Liver (tissue), 8 donors: ENCODE measurements at regions not wholly inside any gene's neighbourhood (a gene's known extent, or its start where the extent isn't known, plus 50 kb on each side); places are given as distances from the start of the nearest gene placed in this dataset.
A peak's percentile ranks its signal among the peaks of the same experiment; 100 is the strongest.
"Not testable (repeated sequence)": the region's sequence is repeated elsewhere in the genome, so short reads cannot be mapped to it uniquely, and the experiment has no call there.

Experiments
- DNase-seq: peaks from one replicate; pipeline ENCODE4 v3.0.0-alpha.2; 2017; ENCODE audit warnings: low spot score
- H3K27ac ChIP-seq, 2 donors: one replicate each; pipeline ENCODE4 v1.7.0; 2013; ENCODE audit warnings: inconsistent platforms in 2 of 2, low read length in 2 of 2, control low read depth in 1 of 2, low read depth in 1 of 2, mild to moderate bottlenecking in 1 of 2
- H3K27me3 ChIP-seq, 4 donors: one replicate each; pipeline versions ENCODE4 v1.6.1 to v1.7.0; 2013; ENCODE audit warnings: low read length in 3 of 4, inconsistent platforms in 1 of 4, mild to moderate bottlenecking in 1 of 4, moderate library complexity in 1 of 4; ENCODE audit not compliant: control insufficient read depth in 4 of 4, insufficient read depth in 4 of 4
- H3K36me3 ChIP-seq, 4 donors: one replicate each; pipeline versions ENCODE4 v1.6.1 to v1.7.0; 2013; ENCODE audit warnings: low read length in 3 of 4, mild to moderate bottlenecking in 3 of 4, low read depth in 1 of 4, moderate library complexity in 1 of 4; ENCODE audit not compliant: control insufficient read depth in 4 of 4, insufficient read depth in 3 of 4
- H3K4me1 ChIP-seq, 4 donors: one replicate each; pipeline versions ENCODE4 v1.6.1 to v1.7.0; 2013; ENCODE audit warnings: low read length in 3 of 4, mild to moderate bottlenecking in 3 of 4, moderate library complexity in 1 of 4; ENCODE audit not compliant: control insufficient read depth in 4 of 4, insufficient read depth in 4 of 4
- H3K4me3 ChIP-seq, 3 donors: one replicate each; pipeline versions ENCODE4 v1.6.1 to v1.7.0; 2013; ENCODE audit warnings: low read length in 3 of 3, control low read depth in 1 of 3, low read depth in 1 of 3, mild to moderate bottlenecking in 1 of 3
- H3K9ac ChIP-seq, 2 donors: one replicate each; pipeline ENCODE4 v1.7.0; 2013; ENCODE audit warnings: low read length in 2 of 2, mild to moderate bottlenecking in 2 of 2, moderate library complexity in 2 of 2, control low read depth in 1 of 2, low read depth in 1 of 2
- H3K9me3 ChIP-seq, 4 donors: one replicate each; pipeline versions ENCODE4 v1.6.1 to v1.7.0; 2013; ENCODE audit warnings: low read length in 3 of 4; ENCODE audit not compliant: control insufficient read depth in 4 of 4
- CTCF ChIP-seq: fragments of 150-350 bp; IDR thresholded peaks from 2 replicates; pipeline ENCODE4 v1.5.1; 2017; ENCODE audit warnings: improper control_type of control experiment, low read depth, low read length; ENCODE audit not compliant: missing input control
- EGR1 ChIP-seq, 2 donors: IDR thresholded peaks; 2 replicates each; pipeline ENCODE4 v1.6.1; 2016 to 2018; ENCODE audit warnings: antibody characterized with exemption in 2 of 2, low read depth in 2 of 2
- FOXA1 ChIP-seq: IDR thresholded peaks from 2 replicates; pipeline ENCODE4 v1.6.1; 2016; ENCODE audit warnings: antibody characterized with exemption
- FOXA2 ChIP-seq: IDR thresholded peaks from 2 replicates; pipeline ENCODE4 v1.6.1; 2016; ENCODE audit warnings: antibody characterized with exemption
- GABPA ChIP-seq, 2 donors: IDR thresholded peaks in 1 of 2; conservative IDR thresholded peaks in 1 of 2; 2 replicates each; pipeline ENCODE4 v1.6.1; 2016; ENCODE audit warnings: antibody characterized with exemption in 2 of 2, mild to moderate bottlenecking in 1 of 2, moderate library complexity in 1 of 2
- HNF4A ChIP-seq, 2 donors: conservative IDR thresholded peaks; 2 replicates each; pipeline ENCODE4 v1.6.1; 2016; ENCODE audit warnings: antibody characterized with exemption in 2 of 2, mild to moderate bottlenecking in 2 of 2
- HNF4G ChIP-seq: IDR thresholded peaks from 2 replicates; pipeline ENCODE4 v1.6.1; 2016; ENCODE audit warnings: antibody characterized with exemption
- JUND ChIP-seq, 2 donors: IDR thresholded peaks; 2 replicates each; pipeline ENCODE4 v1.6.1; 2016; ENCODE audit warnings: antibody characterized with exemption in 2 of 2
- MAX ChIP-seq: IDR thresholded peaks from 2 replicates; pipeline ENCODE4 v1.6.1; 2016; ENCODE audit warnings: antibody characterized with exemption
- NR2F2 ChIP-seq: IDR thresholded peaks from 2 replicates; pipeline ENCODE4 v1.6.1; 2016; ENCODE audit warnings: antibody characterized with exemption
- RAD21 ChIP-seq, 2 donors: IDR thresholded peaks; 2 replicates each; pipeline ENCODE4 v1.6.1; 2016; ENCODE audit warnings: antibody characterized with exemption in 2 of 2, mild to moderate bottlenecking in 2 of 2
- RXRA ChIP-seq, 2 donors: IDR thresholded peaks; 2 replicates each; pipeline ENCODE4 v1.6.1; 2017 to 2018; ENCODE audit warnings: antibody characterized with exemption in 2 of 2, mild to moderate bottlenecking in 1 of 2
- SP1 ChIP-seq: IDR thresholded peaks from 2 replicates; pipeline ENCODE4 v1.6.1; 2018; ENCODE audit warnings: antibody characterized with exemption, mild to moderate bottlenecking
- TAF1 ChIP-seq: conservative IDR thresholded peaks from 2 replicates; pipeline ENCODE4 v1.6.1; 2016; ENCODE audit warnings: antibody characterized with exemption, mild to moderate bottlenecking
- YY1 ChIP-seq: IDR thresholded peaks from 2 replicates; pipeline ENCODE4 v1.6.1; 2016; ENCODE audit warnings: antibody characterized with exemption, mild to moderate bottlenecking
- ZBTB33 ChIP-seq: IDR thresholded peaks from 2 replicates; pipeline ENCODE4 v1.6.1; 2016; ENCODE audit warnings: antibody characterized with exemption
- WGBS: extraction: QIAGEN DNeasy Blood & Tissue Kit; methylation state at CpG from one replicate; pipeline ENCODE4 v1.1.7; 2013; 5-methylcytosine and 5-hydroxymethylcytosine counted together
- donor health status: healthy.
- donor health status: healthy.
- donor health status: healthy.
- donor health status: healthy.
- donor health status: healthy.

GRCh38 chr15:61342390-61342789, 113.3 kb upstream of the RORA start (continued):
- TF ChIP-seq SP1 (no peak), FOXA1 (no peak), RXRA (IDR thresholded peaks at IDR 0.05) (peak in 1 of 2 donors; percentile 7), TAF1 (no peak), HNF4G (no peak), NR2F2 (no peak), JUND (IDR thresholded peaks at IDR 0.05) (no peak), ZBTB33 (no peak)

- Histone ChIP-seq H3K4me1 (peaks cover 3 to 20% (median 9%) of the 10 kb centered on the region in 4 donors), H3K27me3 (no peaks in the 10 kb centered on the region), H3K9me3 (peaks cover 0 to 5% (median 0%) of the 10 kb centered on the region in 4 donors), H3K9ac (no peak overlapping the region), H3K27ac (no peak overlapping the region), H3K36me3 (no peaks in the 10 kb centered on the region), H3K4me3 (no peak overlapping the region)
- DNase-seq, result no peak
- no peak for TF ChIP-seq HNF4A (conservative IDR thresholded peaks at IDR 0.05)
- no peak for TF ChIP-seq JUND (IDR thresholded peaks at IDR 0.05)
These were observed 110.4 kb upstream of the RORA start for GRCh38 chr15:61339516-61339915.

- H3K9ac ChIP-seq, result no peak overlapping the region
- no peak for TF ChIP-seq NR2F2
- TF ChIP-seq HNF4G, result no peak
- no peak for TF ChIP-seq EGR1 (IDR thresholded peaks at IDR 0.05; ENCODE audit: low read depth in 2 of 2)
- no peak for TF ChIP-seq TAF1
- WGBS, result 93% methylated on average over 8 of the region's 8 CpGs
These were observed 108.4 kb upstream of the RORA start for GRCh38 chr15:61337541-61337940.

GRCh38 chr15:61336026-61336638, 107.0 kb upstream of the RORA start:
- H3K9ac ChIP-seq, result no peak overlapping the region
- H3K4me3 ChIP-seq, result no peak overlapping the region
- no peaks in the 10 kb centered on the region for H3K27me3 ChIP-seq
- TF ChIP-seq YY1, result no peak
- TF ChIP-seq TAF1, result no peak
- TF ChIP-seq SP1, result peak; percentile 43
- TF ChIP-seq RAD21 (IDR thresholded peaks at IDR 0.05), result peak; percentile 5 to 40
- no peak for TF ChIP-seq RXRA (IDR thresholded peaks at IDR 0.05)
- TF ChIP-seq MAX, result no peak
- no peak for TF ChIP-seq FOXA2
- no peak for TF ChIP-seq ZBTB33
- TF ChIP-seq HNF4A (conservative IDR thresholded peaks at IDR 0.05), result peak; percentile 53 to 57
- TF ChIP-seq GABPA (IDR thresholded peaks at IDR 0.05 in 1 of 2, conservative IDR thresholded peaks at IDR 0.05 in 1 of 2), result no peak
- no peak for TF ChIP-seq FOXA1
- peak in 1 of 2 donors; percentile 33 for TF ChIP-seq JUND (IDR thresholded peaks at IDR 0.05)
- no peak for TF ChIP-seq CTCF
- WGBS, result 58% methylated on average over 3 of the region's 3 CpGs
- no peak for DNase-seq
- peaks cover 0 to 5% (median 0%) of the 10 kb centered on the region in 4 donors for H3K9me3 ChIP-seq
- peak overlapping the region in 1 of 2 donors; percentile 27 for H3K27ac ChIP-seq
- no peaks in the 10 kb centered on the region for H3K36me3 ChIP-seq
- H3K4me1 ChIP-seq, result peaks cover 0 to 6% (median 3%) of the 10 kb centered on the region in 4 donors

More at GRCh38 chr15:61337541-61337940, 108.4 kb upstream of the RORA start:
- H3K4me1 ChIP-seq, result peaks cover 3 to 11% (median 8%) of the 10 kb centered on the region in 4 donors
- H3K27me3 ChIP-seq, result no peaks in the 10 kb centered on the region
- H3K36me3 ChIP-seq, result no peaks in the 10 kb centered on the region
- no peak overlapping the region for H3K4me3 ChIP-seq
- peaks cover 0 to 5% (median 0%) of the 10 kb centered on the region in 4 donors for H3K9me3 ChIP-seq
- no peak for DNase-seq
- no peak overlapping the region for H3K27ac ChIP-seq

GRCh38 chr15:61334714-61335113, 105.6 kb upstream of the RORA start:
- 95% methylated on average over 5 of the region's 5 CpGs for WGBS
- H3K27ac ChIP-seq, H3K4me1 ChIP-seq, H3K9ac ChIP-seq, H3K4me3 ChIP-seq, H3K9me3 ChIP-seq, H3K27me3 ChIP-seq, DNase-seq, H3K36me3 ChIP-seq: not testable (repeated sequence)
